Endothelial cell of umbilical vein (primary cell): ENCODE measurements at regions not wholly inside any gene's neighbourhood (a gene's known extent, or its start where the extent isn't known, plus 50 kb on each side); places are given as distances from the start of the nearest gene placed in this dataset.
A peak's percentile ranks its signal among the peaks of the same experiment; 100 is the strongest.

Experiments used
- BruUV-seq: library from RNA; stranded (reverse); fragments of 400-500 nt; replicated peaks from 2 replicates; lab custom pipeline; 2021; lab: Mats Ljungman, UMichigan
- CTCF ChIA-PET: fragments of 300-600, 350-600 bp; sonication (Branson Sonifier 250); formaldehyde crosslinking; loops from one replicate; lab custom pipeline; 2021; ENCODE audit warnings: antibody characterized with exemption, inconsistent platforms; lab: Charles Lee
- POLR2A ChIA-PET: fragments of 300-600, 350-600 bp; sonication (Branson Sonifier 250); formaldehyde crosslinking; loops from one replicate; lab custom pipeline; 2021; ENCODE audit warnings: antibody characterized with exemption, inconsistent platforms; lab: Charles Lee
- DNase-seq: peaks from one replicate; pipeline ENCODE4 v3.0.0-alpha.2; 2011; ENCODE audit warnings: low read depth, low spot score
- FAIRE-seq: peaks from 2 replicates; lab custom pipeline; 2011; peaks lifted over from hg19 to GRCh38; lab: Jason Lieb, UNC
- H2AFZ ChIP-seq: 2 replicates; pipeline ENCODE4 v1.6.0; 2012; ENCODE audit warnings: low read depth, low read length, control low read depth, inconsistent platforms
- H3K27ac ChIP-seq: 2 replicates; pipeline ENCODE4 v1.5.1; 2011; ENCODE audit warnings: low read depth, mild to moderate bottlenecking, control low read depth, low read length, moderate library complexity; ENCODE audit not compliant: insufficient read depth
- H3K27me3 ChIP-seq, 2 experiments: 2 replicates each; pipeline versions ENCODE4 v1.6.0 to v1.6.1; 2011; ENCODE audit warnings: low read length in 2 of 2, mixed read lengths in 1 of 2; ENCODE audit not compliant: control insufficient read depth in 2 of 2, insufficient read depth in 2 of 2
- H3K36me3 ChIP-seq, 2 experiments: 2 replicates in 1 of 2; 3 replicates in 1 of 2; pipeline ENCODE4 v1.5.1; 2011; ENCODE audit warnings: low read length in 2 of 2, mild to moderate bottlenecking in 1 of 2, moderate library complexity in 1 of 2; ENCODE audit not compliant: control insufficient read depth in 2 of 2, insufficient read depth in 2 of 2; ENCODE audit errors: extremely low read depth in 1 of 2
- H3K4me1 ChIP-seq: 3 replicates; pipeline ENCODE4 v1.5.1; 2011; ENCODE audit warnings: mild to moderate bottlenecking, low read length; ENCODE audit not compliant: control insufficient read depth, insufficient read depth; ENCODE audit errors: extremely low read depth
- H3K4me2 ChIP-seq: 2 replicates; pipeline ENCODE4 v1.6.1; 2011; ENCODE audit warnings: low read length, control low read depth, mixed read lengths; ENCODE audit not compliant: insufficient read depth
- H3K4me3 ChIP-seq, 3 experiments: fragments of 200-600 bp in 1 of 3; sonication (generic), shearing (Covaris generic) in 1 of 3; replicated peaks in 1 of 3; 2 replicates each; pipeline ENCODE4 v1.5.1; 2011 to 2016; ENCODE audit warnings: control low read depth in 3 of 3, low read length in 3 of 3, mild to moderate bottlenecking in 2 of 3, inconsistent platforms in 1 of 3, low read depth in 1 of 3, moderate library complexity in 1 of 3; ENCODE audit not compliant: insufficient read depth in 1 of 3
- H3K79me2 ChIP-seq: 2 replicates; pipeline ENCODE4 v1.6.0; 2012; ENCODE audit warnings: low read length, inconsistent platforms; ENCODE audit not compliant: control insufficient read depth, insufficient read depth
- H3K9ac ChIP-seq: replicated peaks from 2 replicates; pipeline ENCODE3; 2011; ENCODE audit warnings: low read length, control low read depth; ENCODE audit not compliant: insufficient read depth; ENCODE audit errors: extremely low read depth
- H3K9me1 ChIP-seq: replicated peaks from 3 replicates; pipeline ENCODE4 v1.6.0; 2011; ENCODE audit warnings: mild to moderate bottlenecking, low read length; ENCODE audit not compliant: control insufficient read depth, insufficient read depth; ENCODE audit errors: extremely low read depth
- H3K9me3 ChIP-seq: replicated peaks from 2 replicates; pipeline ENCODE4 v1.5.1; 2012; ENCODE audit warnings: low read length, inconsistent platforms; ENCODE audit not compliant: control insufficient read depth, insufficient read depth
- H4K20me1 ChIP-seq: replicated peaks from 2 replicates; pipeline ENCODE3; 2011; ENCODE audit warnings: mild to moderate bottlenecking, low read length; ENCODE audit not compliant: control insufficient read depth, insufficient read depth; ENCODE audit errors: extremely low read depth
- CTCF ChIP-seq, 2 donors: IDR thresholded peaks; 1 replicate in 1 of 2; 2 replicates in 1 of 2; pipeline ENCODE4 v1.5.1; 2011; ENCODE audit warnings: low read length in 2 of 2, mild to moderate bottlenecking in 2 of 2, moderate library complexity in 2 of 2, control low read depth in 1 of 2, inconsistent platforms in 1 of 2, low read depth in 1 of 2; ENCODE audit not compliant: insufficient read depth in 1 of 2; ENCODE audit errors: extremely low read depth in 1 of 2
- EZH2 ChIP-seq: IDR thresholded peaks from 2 replicates; pipeline ENCODE4 v1.6.1; 2012; ENCODE audit warnings: borderline replicate concordance, low read depth, mild to moderate bottlenecking, moderate library complexity, low read length, inconsistent platforms; ENCODE audit not compliant: severe bottlenecking
- FOS ChIP-seq: IDR thresholded peaks from 2 replicates; pipeline ENCODE4 v1.6.1; 2011; ENCODE audit warnings: mild to moderate bottlenecking, low read length, moderate library complexity, borderline replicate concordance; ENCODE audit not compliant: insufficient read depth
- GATA2 ChIP-seq: IDR thresholded peaks from 2 replicates; pipeline ENCODE4 v1.7.0; 2011; ENCODE audit warnings: low read depth, mild to moderate bottlenecking, moderate library complexity, mixed read lengths, low read length; ENCODE audit not compliant: insufficient read length, insufficient read depth
- JUN ChIP-seq: IDR thresholded peaks from 2 replicates; pipeline ENCODE4 v1.6.1; 2011; ENCODE audit warnings: borderline replicate concordance, low read depth; ENCODE audit not compliant: insufficient read length, insufficient read depth
- MAX ChIP-seq: IDR thresholded peaks from 2 replicates; pipeline ENCODE4 v1.6.1; 2011; ENCODE audit not compliant: insufficient read depth, insufficient read length
- MYC ChIP-seq: IDR thresholded peaks from one replicate; pipeline ENCODE4 v1.6.1; 2011; ENCODE audit warnings: mild to moderate bottlenecking, low read depth, low read length
- POLR2A ChIP-seq: IDR thresholded peaks from 2 replicates; pipeline ENCODE4 v1.6.1; 2012; ENCODE audit warnings: low read depth, mild to moderate bottlenecking, control low read depth, low read length
- POLR2AphosphoS5 ChIP-seq: IDR thresholded peaks from 2 replicates; pipeline ENCODE4 v1.6.1; 2012; ENCODE audit warnings: low read depth, mild to moderate bottlenecking, control low read depth, low read length, moderate library complexity; ENCODE audit not compliant: insufficient read depth
- dilution Hi-C: fragments of 300-500 bp; cut with MboI; formaldehyde crosslinking; loops from one replicate; pipeline ENCODE4 v1.15.0; 2019; ENCODE audit warnings: low sequenced_read_pairs; ENCODE audit not compliant: extremely low pct_ligation_motif_present
- intact Hi-C: fragments of 100-400 bp; cut with micrococcal nuclease; formaldehyde crosslinking; loops from one replicate; pipeline ENCODE4 v1.10.0; 2022

GRCh38 chr2:234672498-234673150 is 175.7 kb upstream of the ARL4C start:
- CTCF ChIA-PET: interaction anchor here (0.9 to 1.8 kb wide), 2 partner anchors 18 to 444 kb away, joined by 3 to 5 read pairs; no protein-coding TSS in a partner anchor
- TF ChIP-seq POLR2A (no peak), JUN (no peak), POLR2AphosphoS5 (no peak), EZH2 (no peak), FOS (no peak), GATA2 (no peak), MYC (no peak), MAX (no peak), CTCF (IDR thresholded peaks at IDR 0.05; ENCODE audit: extremely low read depth in 1 of 2, insufficient read depth in 1 of 2, low read depth in 1 of 2, low read length in 2 of 2) (no peak)
- H3K36me3 ChIP-seq: no peaks in the 10 kb centered on the region
- no TSS peak for BruUV-seq
- H3K27ac ChIP-seq: no peak overlapping the region
- H4K20me1 ChIP-seq: no peaks in the 10 kb centered on the region
- DNase-seq: peak; percentile 31
- no peaks in the 10 kb centered on the region for H3K9me3 ChIP-seq
- dilution Hi-C loops: no loop called here
- no peak overlapping the region for H3K4me2 ChIP-seq
- H3K27me3 ChIP-seq: no peaks in the 10 kb centered on the region
- POLR2A ChIA-PET: no interaction called here
- peaks cover 16% of the 10 kb centered on the region for H3K4me1 ChIP-seq
- FAIRE-seq: no peak
- no peak overlapping the region for H3K9ac ChIP-seq
- H2AFZ ChIP-seq: no peak overlapping the region
- no peaks in the 10 kb centered on the region for H3K9me1 ChIP-seq
- intact Hi-C loops: no loop called here
- no peaks in the 10 kb centered on the region for H3K79me2 ChIP-seq
- H3K4me3 ChIP-seq: no peak overlapping the region
